CD4-positive, alpha-beta T cell (primary cell): ENCODE measurements at regions not wholly inside any gene's neighbourhood (a gene's known extent, or its start where the extent isn't known, plus 50 kb on each side); places are given as distances from the start of the nearest gene placed in this dataset.
"Not testable (repeated sequence)": the region's sequence is repeated elsewhere in the genome, so short reads cannot be mapped to it uniquely, and the experiment has no call there.

Experiments used
- ATAC-seq: fragments of 200-7000 bp; cut with Tn5 transposase; one replicate; pipeline ENCODE4 v1.10.0; 2022; ENCODE audit warnings: mild to moderate bottlenecking; ENCODE audit not compliant: poor library complexity
- CTCF ChIA-PET: fragments of 350-600 bp; sonication (Branson Sonifier 250); formaldehyde crosslinking; loops from one replicate; lab custom pipeline; 2021; ENCODE audit warnings: antibody characterized with exemption, inconsistent platforms; lab: Charles Lee
- POLR2A ChIA-PET: fragments of 350-600 bp; sonication (Branson Sonifier 250); formaldehyde crosslinking; loops from one replicate; lab custom pipeline; 2021; ENCODE audit warnings: antibody characterized with exemption, inconsistent platforms; lab: Charles Lee
- DNase-seq, 14 experiments: peaks; one replicate each; pipeline ENCODE4 v3.0.0-alpha.2; 2013 to 2020; ENCODE audit warnings: mixed read lengths in 2 of 14
- H3K27ac ChIP-seq, 2 donors: one replicate each; pipeline versions ENCODE4 v1.5.1 to v1.7.0; 2013; ENCODE audit warnings: low read length in 2 of 2, low read depth in 1 of 2, mild to moderate bottlenecking in 1 of 2
- H3K27me3 ChIP-seq, 2 experiments: 1 replicate in 1 of 2; 2 replicates in 1 of 2; pipeline versions ENCODE4 v1.6.1 to v1.7.0; 2013; ENCODE audit warnings: low read length in 2 of 2, control low read depth in 1 of 2, mild to moderate bottlenecking in 1 of 2, moderate library complexity in 1 of 2; ENCODE audit not compliant: insufficient read depth in 2 of 2, control insufficient read depth in 1 of 2
- H3K36me3 ChIP-seq: one replicate; pipeline ENCODE4 v1.6.1; 2013; ENCODE audit warnings: low read length, control low read depth; ENCODE audit not compliant: insufficient read depth
- H3K4me1 ChIP-seq: one replicate; pipeline ENCODE4 v1.6.1; 2013; ENCODE audit warnings: low read length, control low read depth; ENCODE audit not compliant: insufficient read depth
- H3K4me3 ChIP-seq: one replicate; pipeline ENCODE4 v1.5.1; 2013; ENCODE audit warnings: mild to moderate bottlenecking, low read length, moderate library complexity
- H3K9me3 ChIP-seq, 2 experiments: 1 replicate in 1 of 2; 2 replicates in 1 of 2; pipeline versions ENCODE4 v1.6.1 to v1.7.0; 2013; ENCODE audit warnings: low read length in 2 of 2, mild to moderate bottlenecking in 2 of 2, control low read depth in 1 of 2, moderate library complexity in 1 of 2; ENCODE audit not compliant: control insufficient read depth in 1 of 2, insufficient read depth in 1 of 2
- H3K27ac Mint-ChIP-seq: one replicate; pipeline ENCODE4 v1.8.0; 2020; ENCODE audit warnings: mixed read lengths
- H3K27me3 Mint-ChIP-seq: one replicate; pipeline ENCODE4 v1.8.0; 2021; ENCODE audit warnings: mixed read lengths
- H3K36me3 Mint-ChIP-seq: one replicate; pipeline ENCODE4 v1.8.0; 2021; ENCODE audit warnings: low read depth, mixed read lengths
- H3K4me1 Mint-ChIP-seq: one replicate; pipeline ENCODE4 v1.8.0; 2021; ENCODE audit warnings: low read depth, mixed read lengths
- H3K4me3 Mint-ChIP-seq: one replicate; pipeline ENCODE4 v1.8.0; 2020; ENCODE audit warnings: mild to moderate bottlenecking, mixed read lengths
- H3K9me3 Mint-ChIP-seq: one replicate; pipeline ENCODE4 v1.8.0; 2020; ENCODE audit warnings: mixed read lengths
- intact Hi-C, 2 experiments: fragments of 100-400 bp; cut with DNase I in 1 of 2; cut with micrococcal nuclease in 1 of 2; formaldehyde crosslinking; loops; one replicate each; pipeline versions ENCODE4 v1.15.1 to v1.9.0; 2023 to 2025; cut with DNase I, micrococcal nuclease
- TF ChIP-seq, protein P1 (sequence below): fragments of 200-600 bp; IDR thresholded peaks from one replicate; pipeline ENCODE4 v1.8.0; 2022; ENCODE audit warnings: antibody characterized with exemption, mild to moderate bottlenecking

DNA sequence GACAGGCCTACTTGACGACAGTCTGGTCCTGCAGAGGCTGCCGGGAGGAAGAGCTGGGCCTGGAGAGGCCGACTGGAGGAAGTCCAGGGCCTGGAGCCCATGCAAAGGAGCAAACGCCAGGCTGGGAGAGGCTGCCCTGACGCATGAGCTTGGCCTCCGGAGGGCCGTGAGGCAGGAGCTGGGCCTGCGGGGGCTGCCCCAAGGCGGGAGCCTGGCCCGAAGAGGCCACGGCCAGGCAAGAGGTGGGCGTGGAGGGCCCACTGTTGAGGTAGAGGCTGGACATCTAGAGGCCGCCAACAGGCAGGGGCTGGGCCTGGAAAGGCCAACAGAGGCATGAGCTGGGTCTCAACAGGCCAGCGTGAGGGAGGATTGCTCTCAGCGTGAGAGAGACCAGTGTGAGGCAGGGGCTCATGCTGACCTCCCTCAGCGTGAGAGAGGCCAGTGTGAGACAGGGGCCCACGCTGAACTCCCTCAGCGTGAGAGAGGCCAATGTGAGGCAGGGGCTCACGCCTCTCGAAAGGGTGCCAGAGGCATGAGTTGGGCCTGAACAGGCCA lies 320.6 kb downstream of the ZNF479 start:
- intact Hi-C loops, ATAC-seq, DNase-seq, H3K36me3 Mint-ChIP-seq, CTCF ChIA-PET, H3K9me3 Mint-ChIP-seq, H3K27me3 Mint-ChIP-seq, H3K4me1 Mint-ChIP-seq, H3K27ac Mint-ChIP-seq, H3K4me3 ChIP-seq, POLR2A ChIA-PET, H3K27ac ChIP-seq, H3K36me3 ChIP-seq, H3K27me3 ChIP-seq, H3K4me3 Mint-ChIP-seq, H3K4me1 ChIP-seq: not testable (repeated sequence)
- H3K9me3 ChIP-seq, result peaks cover 0 to 51% of the 10 kb centered on the region in 2 experiments

DNA sequence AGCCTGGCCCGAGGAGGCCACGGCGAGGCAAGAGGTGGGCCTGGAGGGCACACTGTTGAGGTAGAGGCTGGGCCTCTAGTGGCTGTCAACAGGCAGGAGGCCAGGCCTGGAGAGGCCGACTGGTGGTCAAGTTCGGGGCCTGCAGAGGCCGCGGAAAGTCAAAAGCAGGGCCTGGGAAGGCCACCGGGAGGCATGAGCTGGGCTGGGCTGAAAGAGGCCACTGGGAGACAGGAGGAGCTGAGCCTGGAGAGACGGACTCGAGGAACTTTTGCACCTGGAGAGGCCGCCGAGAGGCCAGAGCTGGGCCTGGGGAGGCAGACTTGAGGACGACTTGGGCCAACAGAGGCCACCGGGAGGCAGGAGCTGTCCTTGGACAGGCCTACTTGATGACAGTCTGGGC lies 321.2 kb downstream of the ZNF479 start:
- ATAC-seq (no peak), DNase-seq (no peak)
- Mint-ChIP-seq H3K9me3 (no peaks in the 10 kb centered on the region), H3K4me3 (no peak overlapping the region), H3K27me3 (no peaks in the 10 kb centered on the region), H3K36me3 (no peaks in the 10 kb centered on the region), H3K4me1 (no peaks in the 10 kb centered on the region), H3K27ac (no peak overlapping the region)
- H3K27ac ChIP-seq, result no peak overlapping the region
- H3K9me3 ChIP-seq, result peaks cover 0 to 54% of the 10 kb centered on the region in 2 experiments
- ChIA-PET POLR2A (no interaction called here), CTCF (no interaction called here)
- H3K4me1 ChIP-seq, result no peaks in the 10 kb centered on the region
- no peaks in the 10 kb centered on the region for H3K27me3 ChIP-seq
- intact Hi-C loops, result no loop called here
- TF ChIP-seq, protein P1, sequence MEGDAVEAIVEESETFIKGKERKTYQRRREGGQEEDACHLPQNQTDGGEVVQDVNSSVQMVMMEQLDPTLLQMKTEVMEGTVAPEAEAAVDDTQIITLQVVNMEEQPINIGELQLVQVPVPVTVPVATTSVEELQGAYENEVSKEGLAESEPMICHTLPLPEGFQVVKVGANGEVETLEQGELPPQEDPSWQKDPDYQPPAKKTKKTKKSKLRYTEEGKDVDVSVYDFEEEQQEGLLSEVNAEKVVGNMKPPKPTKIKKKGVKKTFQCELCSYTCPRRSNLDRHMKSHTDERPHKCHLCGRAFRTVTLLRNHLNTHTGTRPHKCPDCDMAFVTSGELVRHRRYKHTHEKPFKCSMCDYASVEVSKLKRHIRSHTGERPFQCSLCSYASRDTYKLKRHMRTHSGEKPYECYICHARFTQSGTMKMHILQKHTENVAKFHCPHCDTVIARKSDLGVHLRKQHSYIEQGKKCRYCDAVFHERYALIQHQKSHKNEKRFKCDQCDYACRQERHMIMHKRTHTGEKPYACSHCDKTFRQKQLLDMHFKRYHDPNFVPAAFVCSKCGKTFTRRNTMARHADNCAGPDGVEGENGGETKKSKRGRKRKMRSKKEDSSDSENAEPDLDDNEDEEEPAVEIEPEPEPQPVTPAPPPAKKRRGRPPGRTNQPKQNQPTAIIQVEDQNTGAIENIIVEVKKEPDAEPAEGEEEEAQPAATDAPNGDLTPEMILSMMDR, result no peak
- H3K4me3 ChIP-seq, result no peak overlapping the region
- no peaks in the 10 kb centered on the region for H3K36me3 ChIP-seq

DNA sequence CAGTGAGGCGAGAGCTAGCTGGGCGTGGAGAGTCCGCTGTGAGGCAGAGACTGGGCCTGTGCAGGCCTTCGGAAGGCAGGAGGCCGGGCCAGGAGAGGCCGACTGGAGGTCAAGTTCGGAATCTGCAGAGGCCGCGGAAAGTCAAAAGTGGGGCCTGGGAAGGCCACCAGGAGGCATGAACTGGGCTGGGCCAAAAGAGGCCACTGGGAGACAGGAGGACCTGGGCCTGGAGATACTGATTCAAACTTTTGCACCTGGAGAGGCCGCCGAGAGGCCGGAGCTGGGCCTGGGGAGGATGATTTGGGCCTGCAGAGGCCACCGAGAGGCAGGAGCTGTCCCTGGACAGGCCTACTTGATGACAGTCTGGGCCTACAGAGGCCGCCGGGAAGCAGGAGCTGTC lies 321.8 kb downstream of the ZNF479 start:
- no peaks in the 10 kb centered on the region for H3K27me3 ChIP-seq
- H3K9me3 ChIP-seq, result peaks cover 0 to 59% of the 10 kb centered on the region in 2 experiments
- no peaks in the 10 kb centered on the region for H3K36me3 Mint-ChIP-seq
- CTCF ChIA-PET, result no interaction called here
- TF ChIP-seq, protein P1, result no peak
- H3K9me3 Mint-ChIP-seq, result no peaks in the 10 kb centered on the region
- H3K36me3 ChIP-seq, result no peaks in the 10 kb centered on the region
- H3K4me3 ChIP-seq, result no peak overlapping the region
- H3K27ac ChIP-seq, result no peak overlapping the region
- DNase-seq, result no peak
- H3K4me1 Mint-ChIP-seq, result no peaks in the 10 kb centered on the region
- POLR2A ChIA-PET, result no interaction called here
- H3K27ac Mint-ChIP-seq, result no peak overlapping the region
- no peak for ATAC-seq
- H3K4me1 ChIP-seq, result no peaks in the 10 kb centered on the region
- no peaks in the 10 kb centered on the region for H3K27me3 Mint-ChIP-seq
- intact Hi-C loops, result no loop called here
- H3K4me3 Mint-ChIP-seq, result no peak overlapping the region

DNA sequence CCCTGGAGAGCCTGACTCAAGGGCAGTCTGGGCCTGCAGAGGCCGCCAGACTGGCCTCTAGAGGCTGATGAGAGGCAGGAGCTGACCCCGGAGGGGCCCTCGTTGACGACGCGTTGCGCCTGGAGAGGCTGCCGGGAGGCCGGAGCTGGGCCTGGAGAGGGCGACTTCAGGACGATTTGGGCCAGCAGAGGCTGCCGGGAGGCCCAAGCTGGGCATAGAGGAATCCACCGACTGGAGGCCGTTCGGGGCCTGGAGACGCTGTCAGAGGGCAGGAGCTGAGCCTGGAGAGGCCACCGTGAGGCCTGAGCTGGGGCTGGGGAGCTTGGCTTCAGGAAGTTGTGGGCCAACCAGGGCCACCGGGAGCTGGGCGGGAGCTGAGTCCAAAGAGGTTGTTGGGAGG lies 322.5 kb downstream of the ZNF479 start:
- H3K27me3 ChIP-seq, result not testable (repeated sequence)

DNA sequence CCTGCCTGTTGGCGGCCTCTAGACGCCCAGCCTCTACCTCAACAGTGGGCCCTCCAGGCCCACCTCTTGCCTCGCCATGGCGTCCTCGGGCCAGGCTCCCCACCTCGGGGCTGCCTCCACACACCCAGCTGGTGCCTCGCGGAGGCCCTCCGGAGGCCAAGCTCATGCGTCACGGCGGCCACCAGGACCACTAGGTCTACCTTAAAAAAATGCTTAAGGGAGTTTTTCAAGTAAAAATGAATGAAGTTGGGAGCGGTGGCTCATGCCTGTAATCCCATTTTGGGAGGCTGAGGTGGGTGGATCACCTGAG lies 327.5 kb downstream of the ZNF479 start:
- H3K4me1 Mint-ChIP-seq, POLR2A ChIA-PET, intact Hi-C loops, H3K36me3 ChIP-seq, H3K27me3 ChIP-seq, H3K27ac ChIP-seq, ATAC-seq, H3K27ac Mint-ChIP-seq, H3K36me3 Mint-ChIP-seq, H3K9me3 Mint-ChIP-seq, H3K4me3 ChIP-seq, H3K4me3 Mint-ChIP-seq, H3K27me3 Mint-ChIP-seq, DNase-seq, H3K4me1 ChIP-seq, CTCF ChIA-PET: not testable (repeated sequence)
- peaks cover 0 to 50% of the 10 kb centered on the region in 2 experiments for H3K9me3 ChIP-seq

More for the DNA sequence above, 322.5 kb downstream of the ZNF479 start:
- H3K4me3 Mint-ChIP-seq, CTCF ChIA-PET, H3K9me3 Mint-ChIP-seq, H3K27ac Mint-ChIP-seq, DNase-seq, H3K4me3 ChIP-seq, intact Hi-C loops, POLR2A ChIA-PET, H3K36me3 Mint-ChIP-seq, H3K27me3 Mint-ChIP-seq, H3K4me1 ChIP-seq, H3K4me1 Mint-ChIP-seq, ATAC-seq, H3K27ac ChIP-seq, H3K36me3 ChIP-seq: not testable (repeated sequence)
- peaks cover 0 to 59% of the 10 kb centered on the region in 2 experiments for H3K9me3 ChIP-seq

DNA sequence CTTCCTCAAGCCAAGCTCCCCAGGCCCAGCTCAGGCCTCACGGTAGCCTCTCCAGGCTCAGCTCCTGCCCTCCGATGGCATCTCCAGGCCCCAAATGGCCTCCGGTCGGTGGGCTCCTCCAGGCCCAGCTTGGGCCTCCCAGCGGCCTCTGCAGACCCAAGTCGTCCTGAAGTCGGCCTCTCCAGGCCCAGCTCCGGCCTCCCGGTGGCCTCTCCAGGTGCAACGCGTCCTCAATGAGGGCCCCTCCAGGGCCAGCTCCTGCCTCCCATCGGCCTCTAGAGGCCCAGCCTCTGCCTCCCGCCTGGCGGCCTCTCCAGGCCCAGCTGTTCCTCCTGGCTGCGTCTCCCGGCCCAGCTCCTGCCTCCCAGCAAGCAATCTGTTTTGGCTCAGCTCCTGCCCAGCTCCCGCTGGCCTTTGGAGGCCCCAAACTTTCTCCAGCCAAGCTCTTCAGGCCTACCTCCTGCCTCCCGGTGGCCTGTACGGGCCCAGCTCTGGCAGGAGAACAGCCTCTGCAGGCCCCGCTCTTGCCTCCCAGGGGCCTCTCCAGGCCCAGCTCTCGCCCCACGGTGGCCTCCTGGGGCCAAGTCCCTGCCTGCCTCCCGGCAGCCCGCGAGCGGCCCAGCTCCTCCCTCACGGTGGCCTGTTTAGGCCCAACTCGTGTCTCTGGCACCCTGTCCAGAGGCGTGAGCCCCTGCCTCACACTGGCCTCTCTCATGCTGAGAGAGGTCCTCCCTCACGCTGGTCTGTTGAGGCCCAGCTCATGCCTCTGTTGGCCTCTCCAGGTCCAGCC lies 328.1 kb downstream of the ZNF479 start:
- H3K36me3 Mint-ChIP-seq, H3K27me3 ChIP-seq, H3K36me3 ChIP-seq, H3K4me3 Mint-ChIP-seq, H3K27ac Mint-ChIP-seq, POLR2A ChIA-PET, H3K27ac ChIP-seq, ATAC-seq, H3K4me1 ChIP-seq, CTCF ChIA-PET, H3K9me3 Mint-ChIP-seq, H3K27me3 Mint-ChIP-seq, H3K4me1 Mint-ChIP-seq, DNase-seq, intact Hi-C loops, H3K4me3 ChIP-seq: not testable (repeated sequence)
- peaks cover 0 to 44% of the 10 kb centered on the region in 2 experiments for H3K9me3 ChIP-seq
